GM18873 (cell line): ENCODE measurements at regions not wholly inside any gene's neighbourhood (a gene's known extent, or its start where the extent isn't known, plus 50 kb on each side); places are given as distances from the start of the nearest gene placed in this dataset.

Experiments used
- ATAC-seq: cut with Tn5 transposase; IDR thresholded peaks from one replicate; pipeline ENCODE4 v1.9.1; 2021; ENCODE audit warnings: mild to moderate bottlenecking, moderate library complexity, moderate number of reproducible peaks; ENCODE audit not compliant: unreplicated experiment, low FRiP score

GRCh38 chr4:136357556-136357955 lies 1174.7 kb downstream of the PCDH18 start:
- no peak for ATAC-seq

GRCh38 chr4:136355970-136356369 lies 1176.3 kb downstream of the PCDH18 start:
- no peak for ATAC-seq

- no peak for ATAC-seq
Observed at GRCh38 chr4:136343340-136343739, 1189.0 kb downstream of the PCDH18 start.

GRCh38 chr4:136342666-136343065 lies 1189.6 kb downstream of the PCDH18 start:
- no peak for ATAC-seq

GRCh38 chr4:136337216-136337615 lies 1195.1 kb downstream of the PCDH18 start:
- ATAC-seq: no peak

- ATAC-seq: no peak
Observed at GRCh38 chr4:136336479-136336878, 1195.8 kb downstream of the PCDH18 start.

GRCh38 chr4:136329042-136329662 lies 1203.1 kb downstream of the PCDH18 start:
- no peak for ATAC-seq

- ATAC-seq: no peak
Observed at GRCh38 chr4:136328131-136328530, 1204.2 kb downstream of the PCDH18 start.

- ATAC-seq: no peak
Observed at GRCh38 chr4:136320465-136320813, 1211.9 kb downstream of the PCDH18 start.

GRCh38 chr4:136319789-136320464 lies 1212.4 kb downstream of the PCDH18 start:
- no peak for ATAC-seq

- ATAC-seq: no peak
Observed at GRCh38 chr4:136316961-136317360, 1215.3 kb downstream of the PCDH18 start.

- no peak for ATAC-seq
Observed at GRCh38 chr4:136314686-136315085, 1217.6 kb downstream of the PCDH18 start.

- no peak for ATAC-seq
Observed at GRCh38 chr4:136311774-136312173, 1220.5 kb downstream of the PCDH18 start.

- ATAC-seq: no peak
Observed at GRCh38 chr4:136307765-136308164, 1224.5 kb downstream of the PCDH18 start.

GRCh38 chr4:136306361-136306760 lies 1225.9 kb downstream of the PCDH18 start:
- no peak for ATAC-seq

- no peak for ATAC-seq
Observed at GRCh38 chr4:136302566-136302965, 1229.7 kb downstream of the PCDH18 start.

GRCh38 chr4:136301749-136302495 lies 1230.4 kb downstream of the PCDH18 start:
- ATAC-seq: no peak

GRCh38 chr4:136283977-136284376 lies 1248.3 kb downstream of the PCDH18 start:
- no peak for ATAC-seq

GRCh38 chr4:136281889-136282288 lies 1250.4 kb downstream of the PCDH18 start:
- no peak for ATAC-seq

- ATAC-seq: no peak
Observed at GRCh38 chr4:136281307-136281706, 1251.0 kb downstream of the PCDH18 start.

- ATAC-seq: no peak
Observed at GRCh38 chr4:136277741-136278140, 1254.6 kb downstream of the PCDH18 start.

- ATAC-seq: no peak
Observed at GRCh38 chr4:136246876-136247275, 1285.4 kb downstream of the PCDH18 start.
